ENCODE measurements at regions not wholly inside any gene's neighbourhood (a gene's known extent, or its start where the extent isn't known, plus 50 kb on each side); places are given as distances from the start of the nearest gene placed in this dataset.

DNA sequence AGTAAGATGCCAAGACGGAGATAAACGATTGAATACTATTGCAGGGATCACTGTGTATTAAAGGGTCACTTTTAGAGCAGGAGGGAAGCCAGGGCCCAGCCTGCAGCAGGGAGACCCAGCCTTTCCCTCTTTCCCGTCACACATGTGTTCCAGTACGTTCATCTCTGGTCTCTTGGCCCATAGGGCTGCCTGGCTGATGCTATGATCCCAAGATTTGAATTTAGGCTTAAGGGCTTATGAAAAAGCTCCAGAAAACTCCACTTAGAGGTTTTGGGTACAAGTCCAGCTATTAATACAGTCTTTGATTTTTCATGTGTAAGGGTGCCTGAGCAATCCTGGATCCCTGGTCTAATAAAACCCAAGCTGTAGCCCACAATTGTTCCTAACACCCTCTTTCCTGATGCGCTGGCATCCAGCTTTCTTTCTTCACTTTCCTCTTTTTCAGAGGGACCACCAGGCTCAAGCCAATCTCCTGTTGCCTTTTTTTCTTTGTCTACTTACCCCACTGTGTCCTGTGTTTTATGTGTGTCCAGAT, 359.6 kb upstream of the USP24 start:
- TF ChIP-seq, protein P1, sequence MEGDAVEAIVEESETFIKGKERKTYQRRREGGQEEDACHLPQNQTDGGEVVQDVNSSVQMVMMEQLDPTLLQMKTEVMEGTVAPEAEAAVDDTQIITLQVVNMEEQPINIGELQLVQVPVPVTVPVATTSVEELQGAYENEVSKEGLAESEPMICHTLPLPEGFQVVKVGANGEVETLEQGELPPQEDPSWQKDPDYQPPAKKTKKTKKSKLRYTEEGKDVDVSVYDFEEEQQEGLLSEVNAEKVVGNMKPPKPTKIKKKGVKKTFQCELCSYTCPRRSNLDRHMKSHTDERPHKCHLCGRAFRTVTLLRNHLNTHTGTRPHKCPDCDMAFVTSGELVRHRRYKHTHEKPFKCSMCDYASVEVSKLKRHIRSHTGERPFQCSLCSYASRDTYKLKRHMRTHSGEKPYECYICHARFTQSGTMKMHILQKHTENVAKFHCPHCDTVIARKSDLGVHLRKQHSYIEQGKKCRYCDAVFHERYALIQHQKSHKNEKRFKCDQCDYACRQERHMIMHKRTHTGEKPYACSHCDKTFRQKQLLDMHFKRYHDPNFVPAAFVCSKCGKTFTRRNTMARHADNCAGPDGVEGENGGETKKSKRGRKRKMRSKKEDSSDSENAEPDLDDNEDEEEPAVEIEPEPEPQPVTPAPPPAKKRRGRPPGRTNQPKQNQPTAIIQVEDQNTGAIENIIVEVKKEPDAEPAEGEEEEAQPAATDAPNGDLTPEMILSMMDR (IDR thresholded peaks at IDR 0.05) = no peak
- no peak for TF ChIP-seq ZFX (IDR thresholded peaks at IDR 0.05; ENCODE audit: borderline replicate concordance)

Data from 22Rv1 (cell line).